ENCODE measurements at regions not wholly inside any gene's neighbourhood (a gene's known extent, or its start where the extent isn't known, plus 50 kb on each side); places are given as distances from the start of the nearest gene placed in this dataset.

DNA sequence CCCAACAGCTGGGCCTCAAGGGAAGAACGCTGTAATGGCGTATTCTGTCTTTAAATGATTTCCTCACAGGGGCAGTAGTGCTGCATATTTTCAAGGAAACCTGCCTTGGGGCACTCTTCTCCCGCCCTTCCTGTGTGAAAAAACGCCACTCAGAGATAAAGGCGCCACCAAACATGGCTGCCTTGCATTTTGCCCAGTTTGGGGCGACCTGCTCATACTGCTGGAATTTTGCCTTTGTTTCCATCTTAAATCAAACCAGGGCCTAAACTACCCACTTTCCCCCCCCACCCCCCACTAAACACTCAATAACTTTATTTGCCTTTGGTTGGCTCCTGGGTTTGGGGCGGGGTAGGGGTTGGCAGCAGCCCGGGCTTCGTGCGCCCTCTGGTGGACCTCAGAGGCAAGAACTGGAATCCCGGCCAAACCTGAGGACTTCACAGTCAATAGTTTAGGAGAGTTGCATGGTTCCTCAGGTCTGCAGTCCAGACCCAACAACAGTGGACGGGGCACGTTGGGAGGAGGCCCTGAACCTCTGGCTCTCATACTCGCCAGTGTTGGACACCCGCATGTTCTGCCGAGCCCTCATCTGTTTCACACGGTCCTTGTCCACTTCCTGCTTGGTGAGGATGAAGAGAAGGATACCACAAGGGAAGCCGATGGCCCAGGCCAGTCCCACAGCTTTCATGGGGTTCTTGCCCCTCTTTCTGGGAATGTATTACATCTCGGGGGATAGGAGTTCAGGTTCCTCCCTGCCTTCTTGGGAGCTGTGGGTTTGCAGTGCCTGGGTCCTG is 220.1 kb upstream of the STK26 start:
- TF ChIP-seq POLR2AphosphoS5 (IDR thresholded peaks at IDR 0.05; ENCODE audit: low read depth, low read length) = no peak
- TF ChIP-seq POLR2A (IDR thresholded peaks at IDR 0.05; ENCODE audit: low read depth, low read length) = no peak
